ENCODE measurements at regions not wholly inside any gene's neighbourhood (a gene's known extent, or its start where the extent isn't known, plus 50 kb on each side); places are given as distances from the start of the nearest gene placed in this dataset.

GRCh38 chr5:148730270-148730669 lies 75.9 kb upstream of the HTR4 start:
- no peak overlapping the region for H3K4me3 Mint-ChIP-seq
- WGBS (ENCODE audit: insufficient coverage), result 100% methylated on average over 1 of the region's 2 CpGs

DNA sequence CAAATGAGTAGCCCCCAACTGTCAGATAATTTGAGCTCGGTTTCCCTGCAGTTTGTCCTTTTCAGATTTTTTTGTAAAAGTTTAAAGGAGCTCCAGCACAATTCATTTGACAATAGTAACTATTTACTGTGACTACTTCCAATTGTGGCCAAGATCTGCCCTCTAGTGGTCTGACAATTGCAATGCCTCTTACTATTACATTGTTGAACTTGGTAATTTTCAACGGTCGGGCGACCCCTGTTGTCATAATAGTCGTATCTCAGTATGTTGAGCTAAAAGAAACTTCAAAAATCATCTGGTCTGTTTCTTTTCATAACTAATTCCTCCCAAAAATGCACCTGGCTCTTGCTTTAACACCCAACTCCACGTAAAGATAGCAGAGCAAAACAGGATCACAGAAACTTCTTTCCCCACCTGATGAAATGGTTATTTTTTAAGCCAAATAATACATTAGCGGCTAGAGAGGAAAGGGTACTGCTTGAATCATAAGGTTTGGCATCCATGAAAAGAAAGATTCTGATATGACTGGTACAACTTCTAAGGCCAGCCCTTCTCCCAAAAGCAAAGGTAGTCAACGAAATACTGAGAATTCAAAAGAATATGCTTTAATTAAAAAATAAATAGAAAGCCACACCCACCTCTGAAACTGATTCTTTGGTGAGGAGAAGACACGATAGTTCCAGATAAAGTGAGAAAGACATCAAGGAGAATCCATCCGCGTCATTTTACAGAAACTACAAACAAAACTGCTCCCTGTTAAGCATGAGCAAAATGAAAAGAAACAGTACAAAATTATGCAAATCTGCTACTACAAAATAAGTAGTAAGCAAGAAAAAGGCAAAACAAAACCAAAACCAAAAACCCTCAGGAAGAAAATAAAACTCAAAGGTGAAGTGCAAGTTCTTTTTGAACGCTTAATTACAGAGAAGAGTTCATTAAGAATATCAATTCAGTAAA lies 76.9 kb upstream of the HTR4 start:
- H3K4me2 ChIP-seq (replicated peaks; ENCODE audit: extremely low read depth, low read length, poor library complexity, severe bottlenecking), result no peak overlapping the region
- Mint-ChIP-seq H3K36me3 (no peaks in the 10 kb centered on the region), H3K4me3 (no peak overlapping the region), H3K27ac (no peak overlapping the region), H3K27me3 (ENCODE audit: low read depth in 3 of 3) (peaks cover 1 to 2% (median 1%) of the 10 kb centered on the region in 3 donors), H3K9me3 (no peaks in the 10 kb centered on the region), H3K4me1 (peaks cover 19% of the 10 kb centered on the region)
- H3K27me3 ChIP-seq (ENCODE audit: control insufficient read depth in 2 of 2, insufficient read depth in 2 of 2, low read length in 2 of 2), result no peaks in the 10 kb centered on the region
- DNase-seq, result peak; percentile 56 to 75 (median 70)
- WGBS (ENCODE audit: insufficient coverage), result no CpG with 5 or more reads among the region's 12 CpGs
- no peaks in the 10 kb centered on the region for H4K20me1 ChIP-seq (ENCODE audit: insufficient read depth, low read length)
- H3K79me2 ChIP-seq (ENCODE audit: insufficient read depth, low read length), result no peaks in the 10 kb centered on the region
- intact Hi-C loops (cut with micrococcal nuclease), result loop anchor here (5.0 to 10.0 kb wide), 4 partner anchors 224 to 554 kb away; no protein-coding TSS in a partner anchor
- no peak overlapping the region for H3K27ac ChIP-seq (ENCODE audit: low read depth in 1 of 2, low read length in 2 of 2)
- H3K9ac ChIP-seq (ENCODE audit: insufficient read depth, low read length, poor library complexity, severe bottlenecking), result no peak overlapping the region
- no peaks in the 10 kb centered on the region for H3K9me3 ChIP-seq (replicated peaks in 1 of 2; ENCODE audit: control insufficient read depth in 1 of 2, insufficient read depth in 1 of 2, low read length in 2 of 2)
- H3K4me1 ChIP-seq (ENCODE audit: control insufficient read depth in 1 of 2, insufficient read depth in 2 of 2, low read length in 2 of 2), result peaks cover 7 to 10% of the 10 kb centered on the region in 2 donors
- no peak overlapping the region for H2AFZ ChIP-seq (ENCODE audit: insufficient read depth, low read depth, low read length, poor library complexity, severe bottlenecking)
- TF ChIP-seq, protein P1, sequence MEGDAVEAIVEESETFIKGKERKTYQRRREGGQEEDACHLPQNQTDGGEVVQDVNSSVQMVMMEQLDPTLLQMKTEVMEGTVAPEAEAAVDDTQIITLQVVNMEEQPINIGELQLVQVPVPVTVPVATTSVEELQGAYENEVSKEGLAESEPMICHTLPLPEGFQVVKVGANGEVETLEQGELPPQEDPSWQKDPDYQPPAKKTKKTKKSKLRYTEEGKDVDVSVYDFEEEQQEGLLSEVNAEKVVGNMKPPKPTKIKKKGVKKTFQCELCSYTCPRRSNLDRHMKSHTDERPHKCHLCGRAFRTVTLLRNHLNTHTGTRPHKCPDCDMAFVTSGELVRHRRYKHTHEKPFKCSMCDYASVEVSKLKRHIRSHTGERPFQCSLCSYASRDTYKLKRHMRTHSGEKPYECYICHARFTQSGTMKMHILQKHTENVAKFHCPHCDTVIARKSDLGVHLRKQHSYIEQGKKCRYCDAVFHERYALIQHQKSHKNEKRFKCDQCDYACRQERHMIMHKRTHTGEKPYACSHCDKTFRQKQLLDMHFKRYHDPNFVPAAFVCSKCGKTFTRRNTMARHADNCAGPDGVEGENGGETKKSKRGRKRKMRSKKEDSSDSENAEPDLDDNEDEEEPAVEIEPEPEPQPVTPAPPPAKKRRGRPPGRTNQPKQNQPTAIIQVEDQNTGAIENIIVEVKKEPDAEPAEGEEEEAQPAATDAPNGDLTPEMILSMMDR (IDR thresholded peaks at IDR 0.05), result peak; percentile 93
- no peaks in the 10 kb centered on the region for H3K36me3 ChIP-seq (replicated peaks in 1 of 2; ENCODE audit: control insufficient read depth in 1 of 2, insufficient read depth in 2 of 2, low read length in 2 of 2)
- H3K4me3 ChIP-seq (replicated peaks in 1 of 3; ENCODE audit: low read depth in 2 of 3, low read length in 3 of 3), result no peak overlapping the region

More at GRCh38 chr5:148730270-148730669, 75.9 kb upstream of the HTR4 start:
- Mint-ChIP-seq H3K27me3 (ENCODE audit: low read depth in 3 of 3) (peaks cover 1 to 3% (median 2%) of the 10 kb centered on the region in 3 donors), H3K36me3 (no peaks in the 10 kb centered on the region), H3K9me3 (no peaks in the 10 kb centered on the region), H3K4me1 (peaks cover 13% of the 10 kb centered on the region), H3K27ac (no peak overlapping the region)
- no peak overlapping the region for H3K9ac ChIP-seq (ENCODE audit: insufficient read depth, low read length, poor library complexity, severe bottlenecking)
- intact Hi-C loops (cut with micrococcal nuclease), result loop anchor here (5.0 to 10.0 kb wide), 4 partner anchors 225 to 553 kb away; no protein-coding TSS in a partner anchor
- H3K4me2 ChIP-seq (replicated peaks; ENCODE audit: extremely low read depth, low read length, poor library complexity, severe bottlenecking), result no peak overlapping the region
- H3K9me3 ChIP-seq (replicated peaks in 1 of 2; ENCODE audit: control insufficient read depth in 1 of 2, insufficient read depth in 1 of 2, low read length in 2 of 2), result no peaks in the 10 kb centered on the region
- TF ChIP-seq, protein P1 (IDR thresholded peaks at IDR 0.05), result no peak
- no peak for DNase-seq
- H3K27me3 ChIP-seq (ENCODE audit: control insufficient read depth in 2 of 2, insufficient read depth in 2 of 2, low read length in 2 of 2), result no peaks in the 10 kb centered on the region
- H4K20me1 ChIP-seq (ENCODE audit: insufficient read depth, low read length), result no peaks in the 10 kb centered on the region
- peaks cover 7 to 10% of the 10 kb centered on the region in 2 donors for H3K4me1 ChIP-seq (ENCODE audit: control insufficient read depth in 1 of 2, insufficient read depth in 2 of 2, low read length in 2 of 2)
- no peaks in the 10 kb centered on the region for H3K79me2 ChIP-seq (ENCODE audit: insufficient read depth, low read length)
- no peak overlapping the region for H3K4me3 ChIP-seq (replicated peaks in 1 of 3; ENCODE audit: low read depth in 2 of 3, low read length in 3 of 3)
- H3K36me3 ChIP-seq (replicated peaks in 1 of 2; ENCODE audit: control insufficient read depth in 1 of 2, insufficient read depth in 2 of 2, low read length in 2 of 2), result no peaks in the 10 kb centered on the region
- no peak overlapping the region for H3K27ac ChIP-seq (ENCODE audit: low read depth in 1 of 2, low read length in 2 of 2)
- H2AFZ ChIP-seq (ENCODE audit: insufficient read depth, low read depth, low read length, poor library complexity, severe bottlenecking), result no peak overlapping the region

Measured in CD14-positive monocyte (primary cell).